AG04449 (cell line): ENCODE measurements at regions not wholly inside any gene's neighbourhood (a gene's known extent, or its start where the extent isn't known, plus 50 kb on each side); places are given as distances from the start of the nearest gene placed in this dataset.

Experiments
- CTCF ChIA-PET: fragments of 350-600 bp; formaldehyde crosslinking; extraction: SDS; loops from one replicate; lab custom pipeline; 2021; ENCODE audit warnings: antibody characterized with exemption; lab: Yijun Ruan, JAX
- POLR2A ChIA-PET: fragments of 400-600, 350-600 bp; formaldehyde crosslinking; extraction: SDS; loops from one replicate; lab custom pipeline; 2020; ENCODE audit warnings: antibody characterized with exemption, inconsistent platforms; lab: Yijun Ruan, JAX
- DNase-seq: peaks from one replicate; pipeline ENCODE4 v3.0.0-alpha.2; 2010; ENCODE audit warnings: low read depth, low spot score
- H3K4me3 ChIP-seq: 2 replicates; pipeline ENCODE4 v1.5.1; 2011; ENCODE audit warnings: low read depth, mild to moderate bottlenecking, control low read depth, low read length
- TF ChIP-seq, protein P1 (sequence below): IDR thresholded peaks from one replicate; pipeline ENCODE4 v1.5.1; 2011; ENCODE audit warnings: mild to moderate bottlenecking, moderate library complexity, low read length, control low read depth, inconsistent platforms; ENCODE audit not compliant: insufficient read depth; ENCODE audit errors: missing control alignments

DNA sequence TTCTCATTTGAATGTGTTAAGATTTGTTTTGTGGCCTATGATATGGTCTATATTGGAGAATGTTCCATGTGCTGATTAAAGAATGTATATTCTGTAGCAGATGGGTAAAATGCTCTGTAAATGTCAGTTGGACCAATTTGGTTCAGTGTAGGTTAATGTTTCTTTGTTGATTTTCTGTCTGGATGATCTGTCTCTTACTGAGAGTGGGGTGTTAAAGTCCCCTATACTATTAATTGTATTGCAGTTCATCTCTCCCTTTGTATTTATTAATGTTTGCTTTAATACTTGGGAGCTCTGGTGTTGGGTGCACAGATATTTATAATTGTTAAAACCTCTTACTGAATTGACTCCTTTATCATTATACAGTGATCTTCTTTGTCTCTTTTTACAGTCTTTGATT, 584.5 kb downstream of the NUF2 start:
- TF ChIP-seq, protein P1, sequence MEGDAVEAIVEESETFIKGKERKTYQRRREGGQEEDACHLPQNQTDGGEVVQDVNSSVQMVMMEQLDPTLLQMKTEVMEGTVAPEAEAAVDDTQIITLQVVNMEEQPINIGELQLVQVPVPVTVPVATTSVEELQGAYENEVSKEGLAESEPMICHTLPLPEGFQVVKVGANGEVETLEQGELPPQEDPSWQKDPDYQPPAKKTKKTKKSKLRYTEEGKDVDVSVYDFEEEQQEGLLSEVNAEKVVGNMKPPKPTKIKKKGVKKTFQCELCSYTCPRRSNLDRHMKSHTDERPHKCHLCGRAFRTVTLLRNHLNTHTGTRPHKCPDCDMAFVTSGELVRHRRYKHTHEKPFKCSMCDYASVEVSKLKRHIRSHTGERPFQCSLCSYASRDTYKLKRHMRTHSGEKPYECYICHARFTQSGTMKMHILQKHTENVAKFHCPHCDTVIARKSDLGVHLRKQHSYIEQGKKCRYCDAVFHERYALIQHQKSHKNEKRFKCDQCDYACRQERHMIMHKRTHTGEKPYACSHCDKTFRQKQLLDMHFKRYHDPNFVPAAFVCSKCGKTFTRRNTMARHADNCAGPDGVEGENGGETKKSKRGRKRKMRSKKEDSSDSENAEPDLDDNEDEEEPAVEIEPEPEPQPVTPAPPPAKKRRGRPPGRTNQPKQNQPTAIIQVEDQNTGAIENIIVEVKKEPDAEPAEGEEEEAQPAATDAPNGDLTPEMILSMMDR = no peak
- ChIA-PET POLR2A (no interaction called here), CTCF (no interaction called here)
- H3K4me3 ChIP-seq = no peak overlapping the region
- DNase-seq = no peak

DNA sequence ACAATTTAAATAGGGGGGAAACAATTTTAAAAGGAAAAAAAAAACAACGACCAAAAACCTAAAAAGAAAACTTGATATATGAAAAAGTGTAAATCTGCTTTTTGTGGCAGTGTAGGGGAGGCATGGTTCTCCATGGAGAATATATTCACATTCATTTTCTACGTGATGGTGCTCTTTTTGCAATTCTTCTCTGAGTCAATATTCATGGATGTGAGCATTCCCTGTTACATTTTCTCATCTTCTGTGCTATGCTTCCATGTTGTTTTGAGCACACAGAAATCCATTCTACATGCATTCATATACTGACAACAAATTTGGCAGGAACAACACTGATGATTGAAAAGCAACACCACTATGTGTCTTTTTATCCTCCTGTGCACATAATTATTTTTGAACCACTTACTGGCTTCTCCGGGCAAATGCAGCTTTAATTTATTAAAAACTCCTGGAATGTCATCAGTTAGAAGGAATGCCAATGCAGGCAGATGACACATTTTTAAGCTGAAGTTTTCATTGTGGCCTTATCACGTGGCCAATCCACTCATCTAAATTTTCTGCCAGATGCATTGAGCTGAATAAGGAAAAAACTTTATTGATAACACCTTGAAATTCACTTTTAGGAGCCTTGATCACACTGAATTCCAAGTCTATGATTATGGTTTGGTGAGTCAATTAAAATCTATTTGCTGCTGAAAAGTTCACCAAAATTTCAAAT, 590.6 kb downstream of the NUF2 start:
- ChIA-PET POLR2A (no interaction called here), CTCF (no interaction called here)
- DNase-seq = no peak
- H3K4me3 ChIP-seq = no peak overlapping the region
- TF ChIP-seq, protein P1 = no peak

DNA sequence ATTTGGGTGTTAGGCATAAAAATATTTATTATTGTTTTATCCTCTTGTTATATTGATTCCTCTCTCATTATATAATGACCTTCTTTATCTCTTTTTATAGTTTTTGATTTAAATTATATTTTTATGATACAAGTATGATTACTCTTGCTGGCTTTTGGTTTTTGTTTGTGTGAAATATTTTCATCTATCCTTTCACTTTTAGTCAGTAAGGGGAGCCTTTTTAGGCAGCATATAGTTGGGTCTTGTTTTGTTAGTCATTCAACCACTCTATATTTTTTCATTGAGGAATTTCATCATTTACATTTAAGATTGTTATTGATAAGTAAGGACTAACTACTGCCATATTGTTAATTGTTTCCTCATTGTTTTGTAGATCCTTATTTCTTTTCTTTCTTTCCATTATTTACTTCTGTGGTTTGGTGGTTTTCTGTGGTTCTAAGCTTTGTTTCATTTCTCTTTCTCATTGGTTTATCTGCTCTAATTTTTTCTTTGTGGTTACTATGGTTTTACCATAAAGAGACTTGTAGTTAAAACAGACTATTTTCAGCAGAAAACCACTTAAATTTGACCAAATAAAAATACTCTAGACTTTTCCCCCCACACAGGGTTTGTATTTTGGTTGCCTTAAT, 593.1 kb downstream of the NUF2 start:
- no peak for DNase-seq
- TF ChIP-seq, protein P1 = no peak
- CTCF ChIA-PET = no interaction called here
- POLR2A ChIA-PET = no interaction called here
- no peak overlapping the region for H3K4me3 ChIP-seq

DNA sequence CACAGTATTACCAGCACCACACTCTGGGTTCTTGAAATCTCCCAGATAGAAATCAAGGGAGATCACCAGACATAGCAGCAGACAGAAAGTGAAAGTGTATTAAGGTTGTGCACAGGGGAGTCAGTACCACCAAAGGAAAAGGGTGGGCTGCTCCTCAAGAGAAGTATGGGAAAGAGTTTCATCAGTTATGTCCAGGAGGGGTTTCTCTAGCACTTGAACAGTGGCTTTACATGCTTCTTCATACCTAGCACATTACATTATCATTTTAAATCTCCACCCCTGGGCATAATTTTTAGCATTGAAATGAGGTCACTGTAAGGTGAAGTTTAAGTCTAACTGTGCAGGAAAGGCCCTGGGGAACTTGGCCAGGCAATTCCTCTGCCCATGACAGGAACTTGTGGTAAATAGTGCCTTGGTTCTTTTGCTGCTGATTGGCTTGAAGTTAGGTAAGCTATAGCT, 601.0 kb downstream of the NUF2 start:
- CTCF ChIA-PET = no interaction called here
- TF ChIP-seq, protein P1 = no peak

DNA sequence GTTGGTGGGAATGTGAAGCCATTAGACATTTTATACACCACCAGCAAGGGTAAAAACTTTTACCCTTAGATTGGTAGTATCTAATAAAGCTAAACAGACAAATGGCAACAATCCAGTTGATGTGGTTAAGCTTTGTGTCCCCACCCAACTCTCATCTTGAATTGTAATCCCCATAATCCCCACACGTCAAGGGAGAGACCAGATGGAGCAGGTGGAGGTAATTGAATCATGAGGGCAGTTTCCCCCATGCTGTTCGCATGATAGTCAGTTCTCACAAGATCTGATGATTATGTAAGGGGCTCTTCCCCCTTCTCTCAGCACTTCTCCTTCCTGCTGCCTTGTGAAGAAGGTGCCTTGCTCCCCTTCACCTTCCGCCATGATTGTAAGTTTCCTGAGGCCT, 602.3 kb downstream of the NUF2 start:
- CTCF ChIA-PET = no interaction called here
- H3K4me3 ChIP-seq = no peak overlapping the region
- POLR2A ChIA-PET = no interaction called here
- no peak for DNase-seq
- TF ChIP-seq, protein P1 = no peak

More for the DNA sequence above, 601.0 kb downstream of the NUF2 start:
- POLR2A ChIA-PET = no interaction called here
- DNase-seq = no peak
- H3K4me3 ChIP-seq = no peak overlapping the region

DNA sequence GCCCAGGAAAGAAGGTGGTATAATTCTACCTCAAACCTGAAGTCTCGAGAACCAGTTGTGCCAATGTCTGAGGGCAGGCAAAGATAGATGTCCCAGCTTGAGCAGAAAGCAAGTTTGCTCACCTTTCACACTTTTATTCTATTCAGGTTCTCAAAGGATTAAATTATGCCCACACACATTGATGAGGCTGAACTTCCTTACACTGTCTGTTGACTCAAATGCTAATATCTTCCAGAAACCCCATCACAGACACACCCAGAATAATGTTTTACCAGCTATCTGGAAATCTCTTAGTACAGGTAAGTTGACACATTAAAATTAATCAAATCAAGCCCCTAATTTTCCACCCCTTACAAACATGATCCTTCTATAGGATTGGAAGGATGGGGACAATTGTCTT, 605.7 kb downstream of the NUF2 start:
- H3K4me3 ChIP-seq = no peak overlapping the region
- no peak for DNase-seq
- TF ChIP-seq, protein P1 = no peak
- CTCF ChIA-PET = no interaction called here
- POLR2A ChIA-PET = no interaction called here
